DOHH2 (cell line): ENCODE measurements at regions not wholly inside any gene's neighbourhood (a gene's known extent, or its start where the extent isn't known, plus 50 kb on each side); places are given as distances from the start of the nearest gene placed in this dataset.

Source experiments
- CTCF ChIP-seq: fragments of 200-600 bp; sonication (generic); IDR thresholded peaks from one replicate; pipeline ENCODE4 v1.5.1; 2014; ENCODE audit warnings: antibody characterized with exemption, mild to moderate bottlenecking, low read depth, low read length; ENCODE audit not compliant: poor library complexity, severe bottlenecking
- EZH2phosphoT487 ChIP-seq: fragments of 200-600 bp; sonication (generic); IDR thresholded peaks from 2 replicates; pipeline ENCODE4 v1.6.1; 2017; ENCODE audit warnings: borderline replicate concordance, mild to moderate bottlenecking, antibody characterized with exemption, low read length, moderate library complexity, mixed read lengths

- TF ChIP-seq EZH2phosphoT487: no peak
- TF ChIP-seq CTCF: no peak
These were observed 378.8 kb upstream of the DCN start for GRCh38 chr12:91561301-91561957.
